Effector memory CD4-positive, alpha-beta T cell (primary cell): ENCODE measurements at regions not wholly inside any gene's neighbourhood (a gene's known extent, or its start where the extent isn't known, plus 50 kb on each side); places are given as distances from the start of the nearest gene placed in this dataset.
"Not testable (repeated sequence)": the region's sequence is repeated elsewhere in the genome, so short reads cannot be mapped to it uniquely, and the experiment has no call there.

Experiments
- DNase-seq, 3 donors: peaks; one replicate each; pipeline ENCODE4 v3.0.0-alpha.2; 2020
- H3K27ac ChIP-seq: 2 replicates; pipeline ENCODE4 v1.7.0; 2013; ENCODE audit warnings: mild to moderate bottlenecking, low read length, moderate library complexity; ENCODE audit not compliant: insufficient read depth, poor library complexity, severe bottlenecking
- H3K27me3 ChIP-seq: replicated peaks from 2 replicates; pipeline ENCODE4 v1.7.0; 2013; ENCODE audit warnings: mild to moderate bottlenecking, low read length; ENCODE audit not compliant: insufficient read depth, control insufficient read depth, poor library complexity, severe bottlenecking
- H3K36me3 ChIP-seq: 2 replicates; pipeline ENCODE4 v1.7.0; 2013; ENCODE audit warnings: mild to moderate bottlenecking, low read length, moderate library complexity; ENCODE audit not compliant: control insufficient read depth, insufficient read depth
- H3K4me1 ChIP-seq: 2 replicates; pipeline ENCODE4 v1.7.0; 2013; ENCODE audit warnings: low read length, mild to moderate bottlenecking; ENCODE audit not compliant: control insufficient read depth, insufficient read depth, poor library complexity, severe bottlenecking
- H3K4me3 ChIP-seq: 2 replicates; pipeline ENCODE4 v1.7.0; 2013; ENCODE audit warnings: low read length, low read depth, mild to moderate bottlenecking; ENCODE audit not compliant: insufficient read depth, poor library complexity, severe bottlenecking
- H3K9me3 ChIP-seq: 2 replicates; pipeline ENCODE4 v1.7.0; 2013; ENCODE audit warnings: mild to moderate bottlenecking, low read length, moderate library complexity; ENCODE audit not compliant: control insufficient read depth

DNA sequence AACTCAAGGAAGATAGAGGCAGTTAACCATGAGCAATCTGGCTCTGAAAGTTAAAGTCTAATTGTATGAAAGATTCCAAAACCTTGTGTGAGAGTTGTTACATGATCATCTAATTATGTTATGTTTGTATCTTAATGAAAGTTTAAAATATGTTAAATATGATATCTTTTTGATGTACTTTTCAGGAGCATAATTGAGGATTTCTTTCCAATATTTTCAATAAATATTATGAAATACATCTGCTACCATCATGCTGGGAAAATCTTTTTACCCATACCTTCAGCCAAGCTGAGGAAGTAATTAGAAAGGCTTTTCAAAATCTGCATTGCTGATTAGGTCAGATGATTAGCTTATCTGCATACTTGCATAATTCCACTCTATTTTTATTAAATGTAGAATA, 318.4 kb downstream of the KLF12 start:
- Histone ChIP-seq H3K4me1 (no peaks in the 10 kb centered on the region), H3K9me3 (no peaks in the 10 kb centered on the region), H3K36me3 (no peaks in the 10 kb centered on the region), H3K4me3 (no peak overlapping the region), H3K27ac (no peak overlapping the region), H3K27me3 (no peaks in the 10 kb centered on the region)
- DNase-seq: no peak

DNA sequence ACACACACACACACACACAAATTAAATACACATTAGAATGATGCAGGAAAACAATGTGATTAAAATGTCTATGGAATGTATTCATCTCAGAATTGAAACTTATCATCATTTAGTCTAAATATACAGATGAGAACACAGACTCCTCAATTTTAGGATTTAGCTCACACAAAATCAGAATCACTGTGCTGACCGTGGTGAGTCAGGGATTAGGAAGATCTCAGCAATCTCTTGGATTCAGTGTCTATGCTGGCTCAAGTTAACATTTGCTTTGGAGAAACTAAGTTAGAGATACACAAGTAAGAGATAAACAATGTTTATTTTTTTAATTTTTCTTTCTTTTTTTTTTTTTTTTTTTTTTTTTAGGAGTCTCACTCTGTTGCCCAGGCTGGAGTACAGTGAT, 323.6 kb downstream of the KLF12 start:
- Histone ChIP-seq H3K36me3 (peaks cover 3% of the 10 kb centered on the region), H3K4me1 (no peaks in the 10 kb centered on the region), H3K27me3 (no peaks in the 10 kb centered on the region), H3K4me3 (no peak overlapping the region), H3K27ac (no peak overlapping the region), H3K9me3 (no peaks in the 10 kb centered on the region)
- DNase-seq: no peak

DNA sequence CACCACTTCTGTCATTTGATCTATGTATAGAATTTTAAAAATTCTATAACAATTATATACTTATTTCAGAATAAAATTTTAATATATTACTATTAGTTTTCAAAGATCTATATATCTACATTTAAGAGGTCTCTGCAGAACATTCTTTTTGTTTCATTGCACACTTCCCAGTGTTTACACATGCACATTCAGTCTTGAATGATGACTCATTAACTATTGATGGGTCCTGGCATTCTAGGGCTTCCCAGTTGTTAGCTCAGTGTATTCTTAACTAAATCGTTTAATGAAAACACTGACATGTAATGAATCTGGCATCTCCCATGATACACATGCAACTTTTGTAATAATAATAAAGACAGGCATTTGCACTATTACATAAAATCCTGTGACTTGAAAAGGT, 324.6 kb downstream of the KLF12 start:
- no peaks in the 10 kb centered on the region for H3K27me3 ChIP-seq
- no peak for DNase-seq
- H3K4me1 ChIP-seq: no peaks in the 10 kb centered on the region
- no peaks in the 10 kb centered on the region for H3K9me3 ChIP-seq
- H3K4me3 ChIP-seq: no peak overlapping the region
- peaks cover 3% of the 10 kb centered on the region for H3K36me3 ChIP-seq
- no peak overlapping the region for H3K27ac ChIP-seq

DNA sequence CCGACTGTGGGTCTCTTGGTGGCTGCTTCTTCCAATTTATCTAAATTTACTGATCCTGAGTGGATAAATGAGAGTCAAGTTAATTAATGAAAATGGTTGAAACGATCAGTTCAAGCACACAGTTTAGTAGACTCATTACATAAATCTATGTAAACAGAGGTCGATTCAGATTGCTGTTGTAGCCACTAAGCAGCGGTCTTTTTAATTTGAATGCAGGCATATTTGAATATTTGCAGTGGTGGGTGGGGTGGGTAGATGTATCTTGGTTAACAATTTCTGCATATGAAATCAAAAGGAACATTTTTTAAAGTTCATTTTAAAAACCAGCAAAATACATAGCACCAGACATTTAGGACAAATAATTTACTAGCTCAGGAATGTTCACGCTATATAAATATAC, 325.9 kb downstream of the KLF12 start:
- no peaks in the 10 kb centered on the region for H3K27me3 ChIP-seq
- H3K36me3 ChIP-seq: peaks cover 3% of the 10 kb centered on the region
- H3K4me1 ChIP-seq: no peaks in the 10 kb centered on the region
- DNase-seq: no peak
- H3K4me3 ChIP-seq: no peak overlapping the region
- no peaks in the 10 kb centered on the region for H3K9me3 ChIP-seq
- H3K27ac ChIP-seq: no peak overlapping the region

DNA sequence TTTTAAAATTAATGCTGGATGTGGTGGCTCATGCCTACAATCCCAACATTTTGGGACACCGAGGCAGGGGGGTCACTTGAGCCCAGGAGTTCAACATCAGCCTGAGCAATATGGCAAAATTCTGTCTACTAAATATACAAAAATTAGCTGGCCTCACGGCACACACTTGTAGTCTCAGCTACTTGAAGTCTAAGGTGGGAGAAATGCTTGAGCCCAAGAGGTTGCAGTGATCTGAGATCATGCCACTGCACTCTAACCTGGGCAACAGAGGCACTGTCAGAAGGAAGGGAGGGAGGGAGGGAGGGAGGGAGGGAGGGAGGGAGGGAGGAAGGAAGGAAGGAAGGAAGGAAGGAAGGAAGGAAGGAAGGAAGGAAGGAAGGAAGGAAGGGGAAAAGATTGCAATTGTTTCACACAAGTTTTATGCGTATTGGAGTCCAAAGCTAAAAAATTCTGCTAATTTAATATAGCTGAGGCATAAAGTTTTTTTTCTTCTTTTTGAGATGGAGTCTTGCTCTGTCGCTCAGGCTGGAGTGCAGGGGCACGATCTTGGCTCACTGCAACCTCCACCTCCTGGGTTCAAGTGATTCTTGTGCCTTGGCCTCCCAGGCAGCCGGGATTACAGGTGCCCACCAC, 328.8 kb downstream of the KLF12 start:
- H3K27me3 ChIP-seq, H3K36me3 ChIP-seq, H3K27ac ChIP-seq, DNase-seq, H3K4me3 ChIP-seq, H3K9me3 ChIP-seq, H3K4me1 ChIP-seq: not testable (repeated sequence)

DNA sequence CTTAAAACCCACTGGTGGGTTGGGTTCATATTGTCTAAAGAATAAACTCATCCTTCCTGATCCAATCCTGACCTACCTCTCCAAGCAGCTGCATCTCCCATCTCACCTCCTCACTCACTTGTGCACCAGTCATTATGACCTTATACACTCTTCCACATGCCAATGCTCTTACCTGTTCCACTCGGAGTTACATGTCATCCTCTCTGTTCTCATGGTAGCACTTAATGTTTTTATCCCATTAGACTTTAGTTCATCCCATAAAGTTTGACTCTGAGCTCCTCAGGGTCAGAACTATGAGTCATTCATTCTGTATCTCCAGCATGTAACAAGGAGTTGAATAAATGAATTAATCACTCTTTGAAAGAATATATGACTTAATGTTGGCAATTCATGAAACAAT, 330.2 kb downstream of the KLF12 start:
- Histone ChIP-seq H3K4me3 (no peak overlapping the region), H3K27me3 (no peaks in the 10 kb centered on the region), H3K4me1 (no peaks in the 10 kb centered on the region), H3K9me3 (no peaks in the 10 kb centered on the region), H3K27ac (no peak overlapping the region), H3K36me3 (no peaks in the 10 kb centered on the region)
- no peak for DNase-seq

DNA sequence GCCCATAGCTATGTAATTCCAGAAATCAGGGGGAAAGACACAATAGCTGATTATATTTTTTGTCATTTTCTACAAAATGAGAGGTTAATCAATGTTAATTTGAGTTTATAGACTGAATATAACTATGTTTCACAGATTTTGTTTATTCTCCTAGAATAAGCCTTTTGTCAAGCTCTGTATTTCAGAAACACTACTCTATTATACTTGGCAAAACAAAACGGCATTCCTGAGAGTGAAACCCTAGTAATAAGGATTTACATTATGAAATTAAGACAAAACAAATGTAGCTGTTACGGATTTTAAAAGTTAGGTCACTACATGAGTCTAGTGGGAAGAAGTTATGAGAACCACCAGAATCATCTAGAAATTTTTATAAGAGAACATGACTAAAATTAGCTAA, 334.2 kb downstream of the KLF12 start:
- no peak for DNase-seq
- Histone ChIP-seq H3K27me3 (no peaks in the 10 kb centered on the region), H3K36me3 (no peaks in the 10 kb centered on the region), H3K4me1 (no peaks in the 10 kb centered on the region), H3K27ac (no peak overlapping the region), H3K4me3 (no peak overlapping the region), H3K9me3 (no peaks in the 10 kb centered on the region)

DNA sequence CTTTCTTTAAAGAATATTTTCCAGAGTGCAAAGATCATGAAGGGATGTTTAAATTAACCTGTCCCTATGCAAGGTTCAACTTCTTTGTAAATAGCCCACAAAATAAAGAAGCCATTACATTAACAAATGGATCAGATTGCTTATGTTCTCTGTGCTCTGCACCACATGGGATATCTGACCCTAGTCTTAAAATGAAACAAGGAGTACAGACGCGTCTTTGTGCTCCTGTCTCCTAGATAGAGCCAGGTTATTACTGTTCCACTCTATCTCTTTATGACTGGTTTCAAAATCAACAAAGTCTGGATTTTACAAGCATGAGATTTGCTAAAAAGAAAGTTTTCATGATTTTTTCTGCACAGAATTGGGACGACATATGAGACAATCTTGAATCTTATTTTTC, 339.4 kb downstream of the KLF12 start:
- H3K4me3 ChIP-seq: no peak overlapping the region
- DNase-seq: no peak

DNA sequence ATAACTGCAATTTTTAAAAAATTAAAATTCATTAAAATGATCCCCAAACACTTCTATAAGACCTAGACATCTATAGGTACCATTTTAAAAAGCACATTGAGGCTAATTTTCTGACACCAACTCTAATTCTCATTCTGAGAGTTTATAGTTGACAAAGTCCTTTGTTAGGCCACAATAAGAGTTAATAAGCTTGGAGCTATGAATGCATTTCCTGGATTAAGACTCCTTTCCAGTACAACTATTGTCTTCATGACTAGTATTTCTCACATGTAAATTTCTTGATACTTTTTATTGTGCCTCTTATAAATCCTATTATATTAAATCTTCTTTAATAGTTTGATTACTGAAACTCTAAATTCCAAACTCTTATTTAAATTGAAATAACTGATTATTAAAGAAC, 340.8 kb downstream of the KLF12 start:
- Histone ChIP-seq H3K9me3 (no peaks in the 10 kb centered on the region), H3K27me3 (no peaks in the 10 kb centered on the region), H3K36me3 (no peaks in the 10 kb centered on the region), H3K4me1 (no peaks in the 10 kb centered on the region), H3K27ac (no peak overlapping the region), H3K4me3 (no peak overlapping the region)
- no peak for DNase-seq

More for the DNA sequence above, 339.4 kb downstream of the KLF12 start:
- H3K27me3 ChIP-seq: no peaks in the 10 kb centered on the region
- H3K9me3 ChIP-seq: no peaks in the 10 kb centered on the region
- H3K36me3 ChIP-seq: no peaks in the 10 kb centered on the region
- no peaks in the 10 kb centered on the region for H3K4me1 ChIP-seq
- no peak overlapping the region for H3K27ac ChIP-seq

DNA sequence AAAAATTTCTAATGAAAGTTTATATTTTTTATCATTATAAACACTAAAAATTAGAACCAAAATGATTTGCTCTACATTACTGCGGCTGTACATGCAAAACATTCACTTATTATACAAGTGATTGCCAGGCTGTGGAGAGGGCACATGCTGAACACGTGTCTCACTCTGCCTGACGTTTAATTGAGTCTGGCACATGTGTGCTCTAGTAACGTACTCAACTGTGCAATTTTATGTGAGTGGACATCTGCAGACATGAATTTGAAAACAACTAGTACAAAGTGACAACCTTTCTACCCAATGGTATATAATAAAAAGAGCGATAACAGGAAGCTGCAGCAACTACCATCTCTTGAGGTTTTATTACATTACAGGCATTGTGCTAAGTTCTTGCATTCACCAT, 341.4 kb downstream of the KLF12 start:
- Histone ChIP-seq H3K36me3 (no peaks in the 10 kb centered on the region), H3K4me3 (no peak overlapping the region), H3K4me1 (no peaks in the 10 kb centered on the region), H3K27ac (no peak overlapping the region), H3K27me3 (no peaks in the 10 kb centered on the region), H3K9me3 (no peaks in the 10 kb centered on the region)
- no peak for DNase-seq
